NCI-H510A (cell line): ENCODE measurements at regions not wholly inside any gene's neighbourhood (a gene's known extent, or its start where the extent isn't known, plus 50 kb on each side); places are given as distances from the start of the nearest gene placed in this dataset.
"Not testable (repeated sequence)": the region's sequence is repeated elsewhere in the genome, so short reads cannot be mapped to it uniquely, and the experiment has no call there.

Experiments used
- DNase-seq: peaks from one replicate; lab custom pipeline; 2025; lab: John Stamatoyannopoulos, UW

DNA sequence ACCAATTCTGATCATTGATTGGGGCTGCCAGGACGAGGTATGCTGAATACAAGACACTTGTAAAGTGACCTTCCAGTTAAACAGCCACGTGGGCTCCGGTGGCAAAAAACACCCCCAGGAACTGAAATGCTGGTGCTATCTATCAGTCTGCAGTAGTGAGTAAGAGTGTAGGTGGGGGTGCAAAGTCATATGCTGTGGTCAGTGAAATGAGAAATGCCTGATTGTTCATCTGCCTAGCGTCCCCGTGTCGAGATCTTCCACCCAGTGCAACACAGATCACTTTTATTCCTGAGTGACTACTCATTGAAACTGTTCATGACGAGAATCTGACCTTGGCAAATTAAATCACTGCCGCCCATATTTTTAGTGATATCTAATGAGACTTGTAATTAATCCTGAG, 806.5 kb upstream of the GOT2 start:
- no peak for DNase-seq

DNA sequence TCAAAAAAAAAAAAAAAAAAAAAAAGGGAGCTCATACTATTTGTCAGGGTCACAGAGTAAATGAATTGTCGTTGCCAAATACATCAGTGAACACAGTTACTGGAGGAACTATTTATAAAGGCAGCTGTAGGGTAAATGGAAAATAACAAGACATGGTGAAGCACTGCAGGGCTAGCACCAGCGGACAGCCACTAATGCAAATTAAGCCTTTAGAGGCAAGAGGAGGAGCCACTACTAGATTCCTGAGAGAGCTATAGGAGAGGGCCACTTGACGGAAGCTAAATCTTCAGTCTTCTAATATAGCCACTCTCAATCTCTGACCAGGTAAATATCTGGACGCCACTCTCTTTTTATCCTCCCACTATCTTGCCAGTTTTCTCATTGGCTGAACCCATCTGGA, 801.2 kb upstream of the GOT2 start:
- no peak for DNase-seq

DNA sequence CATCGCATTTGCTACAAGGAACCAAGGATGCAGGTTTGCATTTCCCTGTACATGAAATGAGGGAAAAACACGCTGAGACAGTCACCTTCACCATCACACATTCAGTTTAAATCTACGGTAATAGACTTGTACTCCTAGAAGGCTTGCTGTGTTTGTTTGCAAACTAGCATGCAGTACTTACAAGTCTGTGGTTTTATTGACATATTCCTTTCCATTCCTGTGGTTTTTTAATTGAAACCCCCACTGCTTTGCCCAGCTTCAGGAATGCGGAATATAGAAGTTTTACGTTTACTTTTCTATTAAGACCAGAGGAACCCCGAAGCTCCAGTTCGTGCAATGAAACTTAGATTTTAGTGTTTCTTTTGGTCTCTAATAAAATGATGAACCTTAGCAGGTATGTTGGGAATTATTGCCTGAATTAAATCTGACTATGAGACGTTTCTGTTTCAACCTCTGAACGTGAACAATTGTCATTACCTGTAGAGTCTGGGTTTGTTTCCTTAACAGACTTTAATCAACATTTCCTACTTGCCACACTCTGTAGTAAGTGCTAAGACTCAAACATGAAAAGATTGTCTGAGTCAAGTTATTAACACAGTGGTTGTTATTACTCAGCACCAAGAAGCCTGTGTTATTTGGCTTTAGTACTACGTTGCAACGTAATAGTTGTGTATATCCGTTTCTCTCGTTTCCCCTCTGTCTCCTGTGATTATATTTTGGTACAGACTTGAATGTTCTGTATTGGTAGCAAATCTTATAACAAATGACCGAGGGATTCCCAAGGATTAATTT, 793.3 kb upstream of the GOT2 start:
- no peak for DNase-seq

DNA sequence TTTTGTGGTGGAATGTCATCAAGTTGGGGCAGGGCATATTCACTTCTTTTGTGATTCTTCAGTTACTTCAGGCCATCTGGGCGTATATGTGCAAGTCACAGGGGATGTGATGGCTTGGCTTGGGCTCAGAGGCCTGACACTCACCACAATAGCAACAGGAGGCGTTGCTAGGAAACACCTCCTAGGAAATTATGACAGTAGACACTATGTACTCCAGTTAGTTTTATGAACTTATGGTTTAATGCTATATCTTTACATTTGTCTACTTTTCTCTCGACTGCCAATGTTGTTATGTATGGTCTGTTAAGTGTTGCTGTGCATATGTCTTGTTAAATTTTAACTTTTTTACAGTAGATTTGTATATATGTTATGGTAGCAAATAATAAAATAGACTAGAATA, 788.7 kb upstream of the GOT2 start:
- DNase-seq, result no peak

DNA sequence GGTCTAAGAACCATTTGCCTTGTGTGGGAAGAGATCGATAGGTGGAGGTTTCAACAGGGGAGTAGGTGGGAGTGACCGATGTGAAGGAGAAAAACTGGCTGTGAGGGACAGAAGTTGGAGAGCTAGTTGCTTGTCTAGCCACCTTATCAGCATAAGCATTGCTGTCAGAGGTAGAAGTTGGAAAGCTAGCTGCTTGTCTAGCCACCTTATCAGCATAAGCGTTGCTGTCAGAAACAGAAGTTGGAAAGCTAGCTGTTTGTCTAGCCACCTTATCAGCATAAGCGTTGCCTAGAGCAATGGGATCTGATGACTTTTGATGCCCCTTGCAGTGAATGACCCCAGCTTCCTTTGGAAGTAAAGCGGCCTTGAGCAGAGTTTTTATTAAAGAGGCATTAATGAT, 784.6 kb upstream of the GOT2 start:
- DNase-seq, result not testable (repeated sequence)

- DNase-seq, result no peak
Measured at GRCh38 chr16:59514651-59515050, 780.5 kb upstream of the GOT2 start.

- no peak for DNase-seq
Measured at GRCh38 chr16:59510008-59510424, 775.9 kb upstream of the GOT2 start.

DNA sequence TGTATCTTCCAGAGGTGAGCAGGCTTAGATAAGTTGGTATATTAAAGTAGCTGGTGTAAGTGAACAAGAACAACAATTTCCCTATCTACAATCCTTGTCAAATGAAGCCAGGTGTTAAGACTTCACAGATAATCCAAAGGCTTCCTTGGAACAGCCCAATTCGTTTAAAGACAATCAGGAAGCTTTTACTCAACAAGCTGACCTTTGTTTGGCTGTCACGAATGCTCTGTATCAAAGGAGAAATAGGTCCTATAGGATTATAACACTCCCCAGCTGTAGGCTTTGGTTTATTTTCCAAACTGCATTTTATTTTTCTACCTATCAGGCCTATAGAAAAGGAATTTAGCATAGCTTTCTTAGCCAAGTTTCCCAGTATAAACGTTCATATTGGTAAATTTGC, 766.5 kb upstream of the GOT2 start:
- DNase-seq, result no peak

DNA sequence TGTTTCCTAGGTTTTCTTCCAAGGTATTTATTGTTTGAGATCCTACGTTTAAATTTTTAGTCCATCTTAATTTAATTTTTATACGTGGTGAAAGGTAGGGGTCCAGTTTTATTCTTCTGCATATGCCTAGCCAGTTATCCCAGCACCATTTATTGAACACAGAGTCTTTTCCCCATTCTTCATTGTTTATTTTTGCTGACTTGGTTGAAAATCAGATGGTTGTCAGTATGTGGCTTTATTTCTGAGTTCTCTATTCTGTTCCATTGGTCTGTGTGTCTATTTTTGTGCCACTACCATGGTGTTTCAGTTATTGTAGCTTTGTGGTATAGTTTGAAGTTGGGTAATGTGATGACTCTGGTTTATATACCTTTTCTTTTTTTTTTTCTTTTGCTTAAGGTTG, 753.0 kb upstream of the GOT2 start:
- DNase-seq, result no peak

DNA sequence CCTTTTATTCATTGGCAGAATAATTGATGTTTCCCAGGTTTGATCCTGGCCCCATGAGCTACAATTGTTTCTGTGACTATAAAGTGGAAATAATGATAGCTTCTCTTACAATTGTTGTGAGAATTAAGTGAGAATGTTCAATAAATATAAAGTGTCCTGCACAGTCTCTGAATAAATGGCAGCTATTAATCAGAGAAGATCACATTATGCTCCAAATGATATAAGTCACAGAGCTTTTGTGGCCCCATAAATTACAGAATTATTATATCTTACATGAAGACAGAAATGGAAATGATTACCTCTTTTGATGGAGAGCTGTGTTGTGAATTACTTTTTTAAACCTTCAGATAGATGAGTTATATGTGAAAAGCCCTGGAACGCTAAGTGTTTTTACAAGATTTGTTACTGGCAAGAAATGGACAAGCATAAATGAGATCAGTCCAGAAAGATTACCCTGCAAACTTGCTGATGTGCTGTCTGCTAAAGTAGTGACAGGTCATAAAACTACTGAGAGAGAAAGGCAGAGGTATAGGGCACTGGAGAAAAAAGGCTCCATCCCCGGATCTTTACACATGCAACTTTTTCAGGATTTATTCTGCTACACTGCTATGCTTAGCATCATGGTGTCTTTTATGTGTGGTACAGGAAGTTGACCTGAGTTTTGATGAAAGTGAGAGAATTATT, 750.9 kb upstream of the GOT2 start:
- no peak for DNase-seq

- no peak for DNase-seq
Measured at GRCh38 chr16:59478838-59479237, 744.7 kb upstream of the GOT2 start.

GRCh38 chr16:59470556-59470955, 736.4 kb upstream of the GOT2 start:
- no peak for DNase-seq

DNA sequence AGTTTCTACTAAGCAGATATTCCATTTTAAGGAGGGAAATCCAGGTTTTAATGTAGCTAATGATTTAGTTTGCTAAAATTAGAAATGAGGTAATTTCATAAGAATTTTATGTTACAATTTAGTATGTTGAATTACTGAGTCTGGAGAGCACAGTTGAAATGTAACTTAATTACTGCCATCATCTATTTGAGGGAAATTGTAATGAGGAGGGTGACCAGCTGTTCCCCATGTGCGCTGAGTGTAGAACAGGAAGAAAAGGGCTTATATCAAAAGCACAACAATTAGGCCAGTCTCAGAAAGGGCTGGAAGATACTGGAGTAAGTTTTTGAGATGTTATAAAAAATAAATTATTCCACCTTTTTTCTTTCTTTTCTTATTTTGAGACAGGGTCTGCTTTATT, 735.1 kb upstream of the GOT2 start:
- DNase-seq, result no peak

DNA sequence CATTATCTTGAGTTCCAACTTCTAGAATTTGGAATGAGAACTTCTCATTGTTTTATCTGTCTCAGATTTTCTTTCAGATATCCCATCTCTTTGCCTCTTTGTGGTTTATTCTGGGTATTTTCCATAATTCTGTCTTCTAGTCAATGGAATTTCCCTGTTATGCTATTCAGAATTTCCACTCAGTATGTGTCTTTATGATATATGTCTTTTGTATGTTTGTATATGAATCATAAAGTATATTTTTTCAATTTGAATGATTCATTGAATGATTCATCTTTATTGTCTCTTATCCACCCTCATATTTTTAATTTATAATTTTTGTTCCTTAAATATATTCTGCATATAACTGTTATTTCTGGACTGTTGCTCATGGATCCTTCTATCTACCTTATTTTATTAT, 729.7 kb upstream of the GOT2 start:
- no peak for DNase-seq

DNA sequence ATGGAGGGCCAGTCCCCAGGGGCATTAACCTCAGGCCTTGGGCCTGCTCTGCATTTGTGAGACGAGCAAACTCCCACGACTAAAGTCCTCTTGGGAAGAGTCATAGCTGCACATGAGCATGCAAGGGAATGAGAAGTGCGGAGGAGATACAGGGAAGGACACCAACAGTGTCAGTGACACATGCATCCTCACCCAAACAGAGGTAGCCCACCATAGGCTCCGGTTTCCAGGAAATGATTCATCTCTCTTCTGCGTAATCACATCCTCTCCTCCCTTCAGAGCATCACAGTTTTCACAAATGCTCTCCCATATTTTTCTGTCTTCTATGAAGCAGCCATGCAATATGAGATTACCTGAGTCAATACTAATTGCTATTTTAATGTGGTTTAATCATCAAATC, 725.7 kb upstream of the GOT2 start:
- no peak for DNase-seq

- no peak for DNase-seq
Measured at GRCh38 chr16:59455497-59455896, 721.4 kb upstream of the GOT2 start.

GRCh38 chr16:59450513-59450912, 716.4 kb upstream of the GOT2 start:
- DNase-seq, result not testable (repeated sequence)

DNA sequence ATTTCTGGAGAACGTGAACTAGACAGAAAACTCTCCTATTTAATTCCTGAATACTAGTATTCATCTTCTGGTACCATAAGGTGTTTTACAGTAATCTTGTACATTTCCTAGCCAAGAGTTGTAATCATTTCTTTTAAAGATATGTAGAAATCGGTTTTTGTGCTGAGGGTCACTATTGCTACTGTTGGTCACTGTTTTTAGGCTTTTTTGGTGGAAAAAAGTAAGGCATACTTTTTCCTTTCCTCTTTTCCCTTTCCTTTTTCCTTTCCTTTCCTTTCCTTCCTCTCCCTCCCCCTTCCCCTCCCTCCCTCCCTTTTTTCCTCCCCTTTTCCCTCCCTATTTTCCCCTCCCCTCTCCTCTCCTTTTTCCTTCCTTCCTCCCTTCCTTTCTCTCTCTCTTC, 706.4 kb upstream of the GOT2 start:
- no peak for DNase-seq

GRCh38 chr16:59432896-59433295, 698.8 kb upstream of the GOT2 start:
- DNase-seq, result no peak

- DNase-seq, result no peak
Measured at GRCh38 chr16:59432276-59432675, 698.2 kb upstream of the GOT2 start.

DNA sequence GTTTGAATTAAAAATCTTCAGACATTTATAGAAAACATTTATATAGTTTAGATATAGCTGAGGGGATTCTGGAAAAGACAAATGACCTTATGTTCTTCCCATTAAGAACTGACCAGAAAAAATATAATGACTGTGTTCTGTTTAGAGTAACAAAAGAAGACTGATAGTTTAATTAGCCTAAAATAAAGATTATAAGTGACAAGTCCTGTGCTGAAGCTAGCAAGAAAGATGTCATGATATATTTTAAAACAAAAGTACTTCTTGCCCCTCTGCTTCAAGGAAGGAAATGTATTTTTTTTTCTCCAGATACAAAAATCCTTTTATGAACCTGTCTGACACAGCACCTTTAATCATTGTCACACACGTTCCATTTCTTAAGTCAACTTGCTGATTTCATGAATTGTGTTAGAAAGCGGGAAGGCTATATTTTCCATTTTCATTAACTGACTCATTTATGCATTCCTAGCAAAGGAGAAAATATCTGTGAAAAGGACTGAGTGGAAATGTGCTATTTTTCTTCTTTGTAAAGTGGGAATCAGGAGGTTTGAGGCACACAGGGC, 690.7 kb upstream of the GOT2 start:
- no peak for DNase-seq

- DNase-seq, result no peak
Measured at GRCh38 chr16:59411961-59412841, 678.1 kb upstream of the GOT2 start.
